ENCODE measurements at regions not wholly inside any gene's neighbourhood (a gene's known extent, or its start where the extent isn't known, plus 50 kb on each side); places are given as distances from the start of the nearest gene placed in this dataset.

GRCh38 chr14:97213720-97214119, 416.5 kb downstream of the VRK1 start:
- peaks cover 6% of the 10 kb centered on the region for H3K27me3 ChIP-seq (ENCODE audit: insufficient read depth, low read depth, low read length)
- H3K36me3 ChIP-seq (ENCODE audit: insufficient read depth, low read length) = no peaks in the 10 kb centered on the region
- no peak overlapping the region for H2AFZ ChIP-seq (ENCODE audit: low read depth, low read length)
- H4K20me1 ChIP-seq (ENCODE audit: insufficient read depth) = no peaks in the 10 kb centered on the region
- H3F3A ChIP-seq (ENCODE audit: insufficient read depth, low read length, poor library complexity, severe bottlenecking) = no peaks in the 10 kb centered on the region
- TF ChIP-seq MXI1 (conservative IDR thresholded peaks at IDR 0.05; ENCODE audit: poor library complexity, severe bottlenecking) (no peak), SMC3 (conservative IDR thresholded peaks at IDR 0.05; ENCODE audit: poor library complexity) (no peak), TAF1 (IDR thresholded peaks at IDR 0.05; ENCODE audit: low read depth) (no peak), REST (IDR thresholded peaks at IDR 0.05; ENCODE audit: borderline replicate concordance) (no peak), RAD21 (conservative IDR thresholded peaks at IDR 0.05) (no peak), EZH2 (IDR thresholded peaks at IDR 0.05; ENCODE audit: borderline replicate concordance, insufficient read depth, low read length, poor library complexity, severe bottlenecking) (no peak), POLR2AphosphoS5 (IDR thresholded peaks at IDR 0.05) (no peak), EP300 (conservative IDR thresholded peaks at IDR 0.05; ENCODE audit: poor library complexity, severe bottlenecking) (no peak)
- TF ChIP-seq, protein P1, sequence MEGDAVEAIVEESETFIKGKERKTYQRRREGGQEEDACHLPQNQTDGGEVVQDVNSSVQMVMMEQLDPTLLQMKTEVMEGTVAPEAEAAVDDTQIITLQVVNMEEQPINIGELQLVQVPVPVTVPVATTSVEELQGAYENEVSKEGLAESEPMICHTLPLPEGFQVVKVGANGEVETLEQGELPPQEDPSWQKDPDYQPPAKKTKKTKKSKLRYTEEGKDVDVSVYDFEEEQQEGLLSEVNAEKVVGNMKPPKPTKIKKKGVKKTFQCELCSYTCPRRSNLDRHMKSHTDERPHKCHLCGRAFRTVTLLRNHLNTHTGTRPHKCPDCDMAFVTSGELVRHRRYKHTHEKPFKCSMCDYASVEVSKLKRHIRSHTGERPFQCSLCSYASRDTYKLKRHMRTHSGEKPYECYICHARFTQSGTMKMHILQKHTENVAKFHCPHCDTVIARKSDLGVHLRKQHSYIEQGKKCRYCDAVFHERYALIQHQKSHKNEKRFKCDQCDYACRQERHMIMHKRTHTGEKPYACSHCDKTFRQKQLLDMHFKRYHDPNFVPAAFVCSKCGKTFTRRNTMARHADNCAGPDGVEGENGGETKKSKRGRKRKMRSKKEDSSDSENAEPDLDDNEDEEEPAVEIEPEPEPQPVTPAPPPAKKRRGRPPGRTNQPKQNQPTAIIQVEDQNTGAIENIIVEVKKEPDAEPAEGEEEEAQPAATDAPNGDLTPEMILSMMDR (IDR thresholded peaks at IDR 0.05; ENCODE audit: poor library complexity, severe bottlenecking) = no peak
- no peak overlapping the region for H3K9ac ChIP-seq (ENCODE audit: low read length)
- H3K27ac ChIP-seq (ENCODE audit: low read length) = no peak overlapping the region
- no peaks in the 10 kb centered on the region for H3K9me2 ChIP-seq (ENCODE audit: insufficient read depth, low read length)
- H3K4me3 ChIP-seq (ENCODE audit: low read length) = no peak overlapping the region
- H3K79me2 ChIP-seq (replicated peaks; ENCODE audit: insufficient read depth, low read length) = no peaks in the 10 kb centered on the region
- H3K4me2 ChIP-seq (ENCODE audit: low read length) = no peak overlapping the region
- H3K9me3 ChIP-seq (ENCODE audit: low read length) = no peaks in the 10 kb centered on the region

DNA sequence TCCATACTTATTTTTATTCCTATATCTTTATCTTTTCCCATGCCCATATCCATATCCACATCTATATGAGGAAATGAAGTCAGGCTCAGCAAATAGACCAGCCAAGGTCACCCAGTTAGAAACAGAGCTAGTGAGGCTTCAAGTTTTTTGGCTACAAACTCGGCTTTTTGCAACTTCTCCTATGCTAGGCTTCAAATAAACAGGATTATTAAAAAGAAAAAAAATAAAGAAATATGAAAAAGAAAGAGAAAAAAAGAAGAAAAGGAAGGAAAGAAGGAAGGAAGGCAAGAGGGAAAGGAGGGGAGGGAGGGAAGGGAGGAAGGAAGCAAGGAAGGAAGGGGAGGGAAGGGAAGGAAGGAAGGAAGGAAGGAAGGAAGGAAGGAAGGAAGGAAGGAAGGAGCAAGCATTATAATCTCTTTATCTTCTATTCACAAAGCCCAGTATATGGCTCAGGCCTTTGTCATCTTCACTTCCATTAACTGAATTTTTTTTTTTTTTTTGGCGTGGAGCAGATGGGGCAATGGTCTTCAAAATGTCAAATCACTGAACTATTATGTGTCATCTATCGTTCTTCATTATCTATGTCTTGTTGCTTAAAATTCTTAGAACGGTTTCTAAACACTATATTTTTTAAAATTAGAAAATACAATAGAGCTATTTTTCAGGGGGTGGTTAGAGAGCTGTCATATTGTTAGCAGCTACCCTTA, 418.2 kb downstream of the VRK1 start:
- TF ChIP-seq, protein P1 (IDR thresholded peaks at IDR 0.05; ENCODE audit: poor library complexity, severe bottlenecking) = no peak
- TF ChIP-seq EP300 (conservative IDR thresholded peaks at IDR 0.05; ENCODE audit: poor library complexity, severe bottlenecking) (no peak), REST (IDR thresholded peaks at IDR 0.05; ENCODE audit: borderline replicate concordance) (no peak), EZH2 (IDR thresholded peaks at IDR 0.05; ENCODE audit: borderline replicate concordance, insufficient read depth, low read length, poor library complexity, severe bottlenecking) (no peak), MXI1 (conservative IDR thresholded peaks at IDR 0.05; ENCODE audit: poor library complexity, severe bottlenecking) (no peak), TAF1 (IDR thresholded peaks at IDR 0.05; ENCODE audit: low read depth) (no peak), POLR2AphosphoS5 (IDR thresholded peaks at IDR 0.05) (no peak), SMC3 (conservative IDR thresholded peaks at IDR 0.05; ENCODE audit: poor library complexity) (no peak), RAD21 (conservative IDR thresholded peaks at IDR 0.05) (no peak)
- Histone ChIP-seq H3K4me3 (ENCODE audit: low read length) (no peak overlapping the region), H3F3A (ENCODE audit: insufficient read depth, low read length, poor library complexity, severe bottlenecking) (no peaks in the 10 kb centered on the region), H3K4me2 (ENCODE audit: low read length) (no peak overlapping the region), H3K36me3 (ENCODE audit: insufficient read depth, low read length) (no peaks in the 10 kb centered on the region), H3K9ac (ENCODE audit: low read length) (no peak overlapping the region), H3K27me3 (ENCODE audit: insufficient read depth, low read depth, low read length) (peaks cover 20% of the 10 kb centered on the region), H3K79me2 (replicated peaks; ENCODE audit: insufficient read depth, low read length) (no peaks in the 10 kb centered on the region), H3K9me3 (ENCODE audit: low read length) (no peaks in the 10 kb centered on the region), H3K27ac (ENCODE audit: low read length) (no peak overlapping the region), H4K20me1 (ENCODE audit: insufficient read depth) (no peaks in the 10 kb centered on the region), H3K9me2 (ENCODE audit: insufficient read depth, low read length) (no peaks in the 10 kb centered on the region), H2AFZ (ENCODE audit: low read depth, low read length) (no peak overlapping the region)

Data from neural cell (in vitro differentiated cells).